ENCODE measurements at regions not wholly inside any gene's neighbourhood (a gene's known extent, or its start where the extent isn't known, plus 50 kb on each side); places are given as distances from the start of the nearest gene placed in this dataset.

DNA sequence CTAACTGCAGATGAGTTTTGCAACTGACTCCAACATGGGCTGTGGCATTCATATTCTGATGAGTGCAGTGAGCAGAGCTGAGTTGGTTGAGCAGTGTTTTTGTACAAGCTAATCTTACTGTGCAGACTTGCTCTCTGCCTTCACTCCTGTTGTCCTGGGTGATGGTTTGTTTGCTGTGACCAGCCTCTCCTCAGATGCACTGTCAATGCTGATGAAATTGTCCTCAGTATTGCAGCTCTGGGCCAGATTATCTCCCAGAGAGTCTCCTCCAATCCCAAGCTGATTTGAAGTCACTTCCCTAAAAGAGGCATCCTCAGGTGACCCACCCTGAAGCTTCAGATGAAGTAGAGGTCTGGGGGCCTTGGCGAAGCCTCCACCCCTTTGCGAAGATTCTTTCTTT is 581.8 kb downstream of the ACTL7B start:
- Mint-ChIP-seq H3K27ac (no peak overlapping the region), H3K27me3 (ENCODE audit: low read depth) (no peaks in the 10 kb centered on the region), H3K36me3 (ENCODE audit: low read depth) (no peaks in the 10 kb centered on the region), H3K4me1 (ENCODE audit: low read depth) (no peaks in the 10 kb centered on the region), H3K4me3 (ENCODE audit: low read depth) (no peak overlapping the region), H3K9me3 (no peaks in the 10 kb centered on the region)
- DNase-seq (ENCODE audit: low spot score) = no peak
- intact Hi-C loops (cut with micrococcal nuclease) = loop anchor here (10.0 kb wide), 1 partner anchor 1699 kb away; no protein-coding TSS in a partner anchor

DNA sequence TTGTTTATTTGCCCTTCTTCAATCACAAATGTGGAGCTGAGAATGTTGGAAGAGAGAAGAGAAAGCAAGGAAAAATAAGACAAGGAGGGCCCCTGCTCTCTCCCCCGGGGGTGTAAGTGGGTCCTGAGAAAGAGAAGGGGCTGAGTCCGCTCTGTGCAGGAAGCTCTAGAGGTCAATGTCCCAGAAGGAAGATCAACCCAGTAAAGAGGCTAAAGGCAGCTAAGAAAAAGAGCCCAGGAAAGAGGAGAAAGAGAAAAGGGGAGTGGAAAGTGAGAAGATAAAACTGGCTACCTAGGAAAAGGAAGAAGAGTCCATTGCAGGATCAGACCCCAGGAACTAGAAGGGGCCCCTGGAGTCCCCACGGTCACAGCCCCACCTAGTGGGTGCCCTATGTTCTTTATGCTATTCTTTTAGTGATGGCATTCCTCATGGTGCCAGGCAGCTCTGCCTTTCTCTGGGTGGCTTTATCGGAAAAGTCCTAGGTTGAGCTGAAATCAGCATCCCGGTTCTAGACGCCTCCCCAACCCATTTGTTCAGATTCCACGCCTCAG is 583.4 kb downstream of the ACTL7B start:
- Mint-ChIP-seq H3K27me3 (ENCODE audit: low read depth) (no peaks in the 10 kb centered on the region), H3K4me1 (ENCODE audit: low read depth) (no peaks in the 10 kb centered on the region), H3K4me3 (ENCODE audit: low read depth) (no peak overlapping the region), H3K9me3 (peaks cover 5% of the 10 kb centered on the region), H3K36me3 (ENCODE audit: low read depth) (no peaks in the 10 kb centered on the region), H3K27ac (no peak overlapping the region)
- intact Hi-C loops (cut with micrococcal nuclease) = loop anchor here (10.0 kb wide), 1 partner anchor 1698 kb away; no protein-coding TSS in a partner anchor
- no peak for DNase-seq (ENCODE audit: low spot score)

GRCh38 chr9:108271646-108272348 is 584.0 kb downstream of the ACTL7B start:
- Mint-ChIP-seq H3K4me1 (ENCODE audit: low read depth) (no peaks in the 10 kb centered on the region), H3K4me3 (ENCODE audit: low read depth) (no peak overlapping the region), H3K27ac (no peak overlapping the region), H3K9me3 (peaks cover 7% of the 10 kb centered on the region), H3K36me3 (ENCODE audit: low read depth) (no peaks in the 10 kb centered on the region), H3K27me3 (ENCODE audit: low read depth) (no peaks in the 10 kb centered on the region)
- intact Hi-C loops (cut with micrococcal nuclease) = loop anchor here (10.0 kb wide), 1 partner anchor 1697 kb away; no protein-coding TSS in a partner anchor
- DNase-seq (ENCODE audit: low spot score) = no peak

DNA sequence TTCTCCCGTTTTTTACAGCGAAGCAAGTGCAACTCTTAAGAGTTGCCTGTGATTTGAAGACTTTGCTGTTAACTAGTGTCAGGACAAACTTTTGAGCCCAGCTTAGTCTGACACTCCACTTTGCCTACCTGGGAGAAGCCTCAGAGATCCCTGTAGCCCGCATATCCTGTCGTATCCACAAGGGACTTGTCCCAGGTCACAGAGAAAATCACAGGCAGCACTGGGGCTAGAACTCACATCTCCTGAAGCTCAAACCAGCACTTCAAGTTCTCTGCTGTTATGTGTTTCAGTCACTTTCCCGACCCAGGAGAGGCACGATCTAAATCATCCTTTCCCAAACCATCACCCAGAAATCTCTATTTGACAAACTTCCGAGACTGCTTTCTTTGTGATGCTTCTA is 584.5 kb downstream of the ACTL7B start:
- Mint-ChIP-seq H3K27me3 (ENCODE audit: low read depth) (no peaks in the 10 kb centered on the region), H3K27ac (no peak overlapping the region), H3K9me3 (peaks cover 9% of the 10 kb centered on the region), H3K36me3 (ENCODE audit: low read depth) (no peaks in the 10 kb centered on the region), H3K4me3 (ENCODE audit: low read depth) (no peak overlapping the region), H3K4me1 (ENCODE audit: low read depth) (no peaks in the 10 kb centered on the region)
- DNase-seq (ENCODE audit: low spot score) = no peak
- intact Hi-C loops (cut with micrococcal nuclease) = loop anchor here (10.0 kb wide), 1 partner anchor 1696 kb away; no protein-coding TSS in a partner anchor

DNA sequence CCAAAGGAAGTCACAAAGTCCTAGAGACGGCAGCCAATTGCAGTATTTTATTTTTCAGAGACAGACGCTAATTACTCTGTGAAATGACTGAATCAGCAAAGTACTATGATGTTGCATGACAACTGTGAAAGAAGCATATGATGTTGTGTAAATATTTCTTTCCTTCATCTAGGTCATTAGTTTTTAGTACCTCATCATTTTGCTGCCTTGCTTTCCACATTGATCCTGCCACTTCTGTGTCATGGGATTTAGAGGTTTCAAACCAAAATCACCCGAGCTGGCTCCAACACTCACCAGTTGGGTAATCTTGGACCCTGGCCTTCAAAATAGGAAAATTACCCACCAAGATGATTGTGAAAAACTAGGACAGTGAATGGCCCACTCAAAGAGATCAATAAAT is 585.2 kb downstream of the ACTL7B start:
- Mint-ChIP-seq H3K27me3 (ENCODE audit: low read depth) (no peaks in the 10 kb centered on the region), H3K36me3 (ENCODE audit: low read depth) (no peaks in the 10 kb centered on the region)
- intact Hi-C loops (cut with micrococcal nuclease) = loop anchor here (10.0 kb wide), 1 partner anchor 1696 kb away; no protein-coding TSS in a partner anchor

GRCh38 chr9:108270051-108270450 is 585.7 kb downstream of the ACTL7B start:
- peaks cover 13% of the 10 kb centered on the region for H3K9me3 Mint-ChIP-seq
- DNase-seq (ENCODE audit: low spot score) = no peak
- no peaks in the 10 kb centered on the region for H3K4me1 Mint-ChIP-seq (ENCODE audit: low read depth)
- H3K36me3 Mint-ChIP-seq (ENCODE audit: low read depth) = no peaks in the 10 kb centered on the region
- no peak overlapping the region for H3K27ac Mint-ChIP-seq
- H3K4me3 Mint-ChIP-seq (ENCODE audit: low read depth) = no peak overlapping the region
- intact Hi-C loops (cut with micrococcal nuclease) = loop anchor here (10.0 kb wide), 1 partner anchor 1695 kb away; no protein-coding TSS in a partner anchor
- no peaks in the 10 kb centered on the region for H3K27me3 Mint-ChIP-seq (ENCODE audit: low read depth)

More for the DNA sequence above, 585.2 kb downstream of the ACTL7B start:
- H3K9me3 Mint-ChIP-seq = peaks cover 13% of the 10 kb centered on the region
- no peaks in the 10 kb centered on the region for H3K4me1 Mint-ChIP-seq (ENCODE audit: low read depth)
- no peak for DNase-seq (ENCODE audit: low spot score)
- no peak overlapping the region for H3K27ac Mint-ChIP-seq
- H3K4me3 Mint-ChIP-seq (ENCODE audit: low read depth) = no peak overlapping the region

DNA sequence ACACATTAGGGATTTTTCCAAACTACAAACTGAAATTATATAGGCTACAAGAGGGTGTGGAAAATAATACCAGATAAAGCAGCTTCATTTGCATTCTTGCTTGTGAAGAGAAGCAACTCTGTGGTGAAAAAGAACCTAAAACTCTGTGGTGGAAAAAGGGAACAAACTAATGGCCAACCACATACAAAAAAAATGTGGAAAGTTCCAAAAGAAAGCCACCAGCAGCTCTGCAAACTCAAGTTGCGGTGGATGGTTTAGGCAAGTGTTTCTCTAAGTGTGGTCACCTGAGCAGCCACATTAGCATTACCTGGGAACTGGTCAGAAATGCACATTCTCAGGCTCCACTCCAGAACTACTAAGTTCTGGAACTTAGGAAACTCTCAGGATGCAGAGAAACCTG is 586.4 kb downstream of the ACTL7B start:
- H3K27me3 Mint-ChIP-seq (ENCODE audit: low read depth) = no peaks in the 10 kb centered on the region
- H3K27ac Mint-ChIP-seq = no peak overlapping the region
- peaks cover 13% of the 10 kb centered on the region for H3K9me3 Mint-ChIP-seq
- H3K4me3 Mint-ChIP-seq (ENCODE audit: low read depth) = no peak overlapping the region
- H3K36me3 Mint-ChIP-seq (ENCODE audit: low read depth) = no peaks in the 10 kb centered on the region
- intact Hi-C loops (cut with micrococcal nuclease) = no loop called here
- DNase-seq (ENCODE audit: low spot score) = no peak
- H3K4me1 Mint-ChIP-seq (ENCODE audit: low read depth) = no peaks in the 10 kb centered on the region

DNA sequence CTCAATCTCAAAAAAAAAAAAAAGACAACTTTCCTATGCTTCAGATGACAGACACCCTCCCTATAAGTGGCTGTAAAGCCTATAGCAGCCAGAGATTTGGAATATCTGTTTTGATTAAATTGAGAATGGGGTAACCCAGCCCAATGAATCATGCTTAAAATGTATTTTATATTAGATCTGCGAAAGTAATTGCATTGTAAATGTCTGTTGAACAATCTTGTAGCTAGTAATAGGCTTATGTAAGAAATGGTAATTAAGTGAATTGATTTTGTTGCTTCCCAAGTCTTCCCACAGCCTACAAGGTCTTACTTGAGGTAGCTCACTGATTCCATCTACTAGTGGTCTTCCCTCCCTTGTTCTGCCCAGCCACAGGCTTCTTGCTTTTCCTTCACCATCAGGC is 590.7 kb downstream of the ACTL7B start:
- Mint-ChIP-seq H3K27me3 (ENCODE audit: low read depth) (no peaks in the 10 kb centered on the region), H3K36me3 (ENCODE audit: low read depth) (no peaks in the 10 kb centered on the region), H3K27ac (no peak overlapping the region), H3K4me1 (ENCODE audit: low read depth) (no peaks in the 10 kb centered on the region), H3K4me3 (ENCODE audit: low read depth) (no peak overlapping the region), H3K9me3 (peaks cover 16% of the 10 kb centered on the region)
- DNase-seq (ENCODE audit: low spot score) = no peak
- intact Hi-C loops (cut with micrococcal nuclease) = no loop called here

GRCh38 chr9:108264093-108264492 is 591.7 kb downstream of the ACTL7B start:
- intact Hi-C loops (cut with micrococcal nuclease) = no loop called here
- no peak for DNase-seq (ENCODE audit: low spot score)

DNA sequence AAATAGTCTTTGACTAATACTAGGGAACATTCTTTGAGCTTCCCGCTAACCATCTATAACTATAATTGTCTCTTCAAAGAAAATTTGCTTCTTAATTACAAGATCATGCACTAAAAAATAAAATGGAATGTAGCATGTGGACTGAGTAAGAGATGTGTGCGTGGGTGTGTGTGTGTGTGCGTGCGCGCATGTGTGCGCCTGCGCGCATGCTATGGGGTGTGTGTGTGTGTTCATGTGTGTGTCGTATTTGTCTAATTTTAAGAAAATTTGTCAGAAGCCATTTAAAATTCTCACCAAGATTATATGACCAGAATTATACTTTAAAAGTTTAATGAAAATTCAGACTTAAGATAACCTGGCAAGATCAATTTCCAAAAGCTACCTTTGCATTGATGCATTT is 593.0 kb downstream of the ACTL7B start:
- no peaks in the 10 kb centered on the region for H3K4me1 Mint-ChIP-seq (ENCODE audit: low read depth)
- DNase-seq (ENCODE audit: low spot score) = no peak
- no peaks in the 10 kb centered on the region for H3K36me3 Mint-ChIP-seq (ENCODE audit: low read depth)
- H3K27ac Mint-ChIP-seq = no peak overlapping the region
- no peaks in the 10 kb centered on the region for H3K27me3 Mint-ChIP-seq (ENCODE audit: low read depth)
- peaks cover 14% of the 10 kb centered on the region for H3K9me3 Mint-ChIP-seq
- intact Hi-C loops (cut with micrococcal nuclease) = no loop called here
- no peak overlapping the region for H3K4me3 Mint-ChIP-seq (ENCODE audit: low read depth)

More at GRCh38 chr9:108264093-108264492, 591.7 kb downstream of the ACTL7B start:
- Mint-ChIP-seq H3K4me3 (ENCODE audit: low read depth) (no peak overlapping the region), H3K27ac (no peak overlapping the region), H3K9me3 (peaks cover 16% of the 10 kb centered on the region), H3K27me3 (ENCODE audit: low read depth) (no peaks in the 10 kb centered on the region), H3K36me3 (ENCODE audit: low read depth) (no peaks in the 10 kb centered on the region), H3K4me1 (ENCODE audit: low read depth) (no peaks in the 10 kb centered on the region)

GRCh38 chr9:108259917-108260675 is 595.7 kb downstream of the ACTL7B start:
- Mint-ChIP-seq H3K27me3 (ENCODE audit: low read depth) (no peaks in the 10 kb centered on the region), H3K4me1 (ENCODE audit: low read depth) (no peaks in the 10 kb centered on the region), H3K36me3 (ENCODE audit: low read depth) (no peaks in the 10 kb centered on the region), H3K4me3 (ENCODE audit: low read depth) (no peak overlapping the region), H3K27ac (no peak overlapping the region), H3K9me3 (peaks cover 4% of the 10 kb centered on the region)
- intact Hi-C loops (cut with micrococcal nuclease) = no loop called here
- no peak for DNase-seq (ENCODE audit: low spot score)

DNA sequence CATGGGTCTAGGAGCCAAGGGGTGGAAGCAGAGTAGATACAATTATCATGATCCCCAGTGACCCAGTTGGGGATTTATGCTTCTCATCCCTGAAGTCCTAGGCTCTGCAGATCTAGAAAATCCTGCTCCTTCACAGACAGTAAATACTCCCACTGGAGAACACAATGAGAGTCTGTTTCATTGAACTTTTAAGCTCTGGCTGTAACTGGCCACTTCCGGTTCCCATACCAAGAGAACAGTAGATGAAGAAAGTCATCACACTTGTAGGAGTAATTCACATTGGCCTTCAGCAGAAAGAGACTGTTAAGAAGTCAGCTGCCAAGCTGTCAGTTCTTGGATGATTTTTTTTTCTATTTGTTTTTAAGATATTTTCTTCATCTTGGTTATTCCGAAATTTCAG is 597.1 kb downstream of the ACTL7B start:
- no peaks in the 10 kb centered on the region for H3K27me3 Mint-ChIP-seq (ENCODE audit: low read depth)
- no peak for DNase-seq (ENCODE audit: low spot score)
- no peaks in the 10 kb centered on the region for H3K4me1 Mint-ChIP-seq (ENCODE audit: low read depth)
- H3K4me3 Mint-ChIP-seq (ENCODE audit: low read depth) = no peak overlapping the region
- H3K36me3 Mint-ChIP-seq (ENCODE audit: low read depth) = no peaks in the 10 kb centered on the region
- no peak overlapping the region for H3K27ac Mint-ChIP-seq
- H3K9me3 Mint-ChIP-seq = peaks cover 4% of the 10 kb centered on the region
- intact Hi-C loops (cut with micrococcal nuclease) = no loop called here

GRCh38 chr9:108257382-108257781 is 598.4 kb downstream of the ACTL7B start:
- no peaks in the 10 kb centered on the region for H3K9me3 Mint-ChIP-seq
- H3K27me3 Mint-ChIP-seq (ENCODE audit: low read depth) = no peaks in the 10 kb centered on the region
- H3K27ac Mint-ChIP-seq = no peak overlapping the region
- no peak overlapping the region for H3K4me3 Mint-ChIP-seq (ENCODE audit: low read depth)
- H3K4me1 Mint-ChIP-seq (ENCODE audit: low read depth) = no peaks in the 10 kb centered on the region
- intact Hi-C loops (cut with micrococcal nuclease) = no loop called here
- H3K36me3 Mint-ChIP-seq (ENCODE audit: low read depth) = no peaks in the 10 kb centered on the region
- DNase-seq (ENCODE audit: low spot score) = no peak
